ENCODE measurements at regions not wholly inside any gene's neighbourhood (a gene's known extent, or its start where the extent isn't known, plus 50 kb on each side); places are given as distances from the start of the nearest gene placed in this dataset.

GRCh38 chr6:74408844-74409243 is 712.8 kb downstream of the CD109 start:
- no peak for TF ChIP-seq CTCF (IDR thresholded peaks at IDR 0.05)
- no peak for TF ChIP-seq POLR2A (IDR thresholded peaks at IDR 0.05)
